ENCODE measurements at regions not wholly inside any gene's neighbourhood (a gene's known extent, or its start where the extent isn't known, plus 50 kb on each side); places are given as distances from the start of the nearest gene placed in this dataset.

DNA sequence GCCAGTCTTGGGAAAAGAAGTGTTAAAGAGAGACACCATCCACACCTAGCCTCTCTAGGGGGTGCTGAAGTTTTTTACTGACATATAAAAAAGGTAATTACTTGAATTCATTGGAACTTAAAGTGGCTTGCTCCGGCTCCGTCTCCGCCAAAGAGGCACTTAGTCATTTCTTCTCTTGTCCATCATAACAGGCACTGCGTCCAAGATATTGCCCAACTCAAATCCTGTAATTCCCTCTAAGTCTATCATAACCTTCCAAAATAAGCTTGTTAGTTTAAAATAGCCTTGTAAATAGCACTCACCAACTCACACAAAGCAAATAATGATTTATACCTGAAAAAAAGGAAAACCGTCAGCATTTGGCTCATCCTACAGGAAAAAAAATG is 160.5 kb downstream of the ZBTB18 start:
- H3K9me3 ChIP-seq (ENCODE audit: control insufficient read depth, insufficient read depth, low read length): no peaks in the 10 kb centered on the region
- H3K4me3 ChIP-seq (ENCODE audit: low read length): no peak overlapping the region
- no peak overlapping the region for H3K4me2 ChIP-seq (ENCODE audit: low read length)
- H3K27ac ChIP-seq (ENCODE audit: low read depth, low read length): no peak overlapping the region
- no peaks in the 10 kb centered on the region for H3K9me2 ChIP-seq (replicated peaks; ENCODE audit: control insufficient read depth, low read length)
- no peaks in the 10 kb centered on the region for H4K20me1 ChIP-seq (ENCODE audit: control insufficient read depth, insufficient read depth, low read depth, low read length)
- H3K27me3 ChIP-seq (ENCODE audit: control insufficient read depth, low read length): no peaks in the 10 kb centered on the region
- H3K36me3 ChIP-seq (ENCODE audit: control insufficient read depth, low read length): no peaks in the 10 kb centered on the region
- no peaks in the 10 kb centered on the region for H3K4me1 ChIP-seq (ENCODE audit: control insufficient read depth, low read length)
- no peak for TF ChIP-seq CTCF (IDR thresholded peaks at IDR 0.05; ENCODE audit: low read depth, low read length, poor library complexity, severe bottlenecking)
- TF ChIP-seq EZH2phosphoT487 (IDR thresholded peaks at IDR 0.05; ENCODE audit: borderline replicate concordance, low read length): no peak
- no peaks in the 10 kb centered on the region for H3F3A ChIP-seq (ENCODE audit: control insufficient read depth, insufficient read depth)
- no peaks in the 10 kb centered on the region for H3K79me2 ChIP-seq (ENCODE audit: control insufficient read depth, low read length)

DNA sequence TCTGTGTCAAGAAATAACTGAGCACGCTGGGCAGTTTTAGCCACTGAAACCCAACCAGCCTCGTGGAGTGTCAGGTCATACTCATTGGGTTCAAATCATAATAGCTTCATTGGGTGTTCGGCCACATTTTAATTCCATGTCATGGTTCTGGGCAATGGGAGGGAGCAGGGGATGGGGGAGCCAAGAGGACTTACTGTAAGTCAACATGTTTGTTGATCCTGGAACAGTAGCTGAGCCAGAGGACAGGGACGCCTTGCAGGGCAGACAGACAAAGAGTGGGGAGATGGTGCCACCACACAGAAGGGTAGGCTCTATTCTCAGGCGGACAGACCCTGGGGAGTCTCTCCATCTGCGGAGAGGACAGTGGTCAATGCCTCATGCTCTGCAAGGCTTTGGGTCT is 161.1 kb downstream of the ZBTB18 start:
- Histone ChIP-seq H3K4me2 (ENCODE audit: low read length) (no peak overlapping the region), H4K20me1 (ENCODE audit: control insufficient read depth, insufficient read depth, low read depth, low read length) (no peaks in the 10 kb centered on the region), H3K9me2 (replicated peaks; ENCODE audit: control insufficient read depth, low read length) (no peaks in the 10 kb centered on the region), H3K27me3 (ENCODE audit: control insufficient read depth, low read length) (no peaks in the 10 kb centered on the region), H3K79me2 (ENCODE audit: control insufficient read depth, low read length) (no peaks in the 10 kb centered on the region), H3F3A (ENCODE audit: control insufficient read depth, insufficient read depth) (no peaks in the 10 kb centered on the region), H3K36me3 (ENCODE audit: control insufficient read depth, low read length) (no peaks in the 10 kb centered on the region), H3K4me1 (ENCODE audit: control insufficient read depth, low read length) (no peaks in the 10 kb centered on the region), H3K27ac (ENCODE audit: low read depth, low read length) (no peak overlapping the region), H3K4me3 (ENCODE audit: low read length) (no peak overlapping the region), H3K9me3 (ENCODE audit: control insufficient read depth, insufficient read depth, low read length) (no peaks in the 10 kb centered on the region)
- no peak for TF ChIP-seq EZH2phosphoT487 (IDR thresholded peaks at IDR 0.05; ENCODE audit: borderline replicate concordance, low read length)
- no peak for TF ChIP-seq CTCF (IDR thresholded peaks at IDR 0.05; ENCODE audit: low read depth, low read length, poor library complexity, severe bottlenecking)

GRCh38 chr1:244212797-244213475 is 161.9 kb downstream of the ZBTB18 start:
- Histone ChIP-seq H3F3A (ENCODE audit: control insufficient read depth, insufficient read depth) (no peaks in the 10 kb centered on the region), H3K36me3 (ENCODE audit: control insufficient read depth, low read length) (no peaks in the 10 kb centered on the region), H3K9me2 (replicated peaks; ENCODE audit: control insufficient read depth, low read length) (no peaks in the 10 kb centered on the region), H3K27me3 (ENCODE audit: control insufficient read depth, low read length) (no peaks in the 10 kb centered on the region), H3K4me1 (ENCODE audit: control insufficient read depth, low read length) (no peaks in the 10 kb centered on the region), H3K79me2 (ENCODE audit: control insufficient read depth, low read length) (no peaks in the 10 kb centered on the region), H3K27ac (ENCODE audit: low read depth, low read length) (no peak overlapping the region), H4K20me1 (ENCODE audit: control insufficient read depth, insufficient read depth, low read depth, low read length) (no peaks in the 10 kb centered on the region), H3K4me3 (ENCODE audit: low read length) (no peak overlapping the region), H3K9me3 (ENCODE audit: control insufficient read depth, insufficient read depth, low read length) (no peaks in the 10 kb centered on the region), H3K4me2 (ENCODE audit: low read length) (no peak overlapping the region)
- TF ChIP-seq EZH2phosphoT487 (IDR thresholded peaks at IDR 0.05; ENCODE audit: borderline replicate concordance, low read length): no peak
- TF ChIP-seq CTCF (IDR thresholded peaks at IDR 0.05; ENCODE audit: low read depth, low read length, poor library complexity, severe bottlenecking): no peak
